ENCODE measurements at regions not wholly inside any gene's neighbourhood (a gene's known extent, or its start where the extent isn't known, plus 50 kb on each side); places are given as distances from the start of the nearest gene placed in this dataset.

GRCh38 chr2:154912215-154912614 is 213.7 kb downstream of the KCNJ3 start:
- no peaks in the 10 kb centered on the region for H3K4me1 ChIP-seq (ENCODE audit: insufficient read depth, low read length)
- H3K4me3 ChIP-seq (ENCODE audit: low read length), result no peak overlapping the region
- no peaks in the 10 kb centered on the region for H3K36me3 ChIP-seq (ENCODE audit: insufficient read depth, low read length)
- H3K9ac ChIP-seq (ENCODE audit: low read depth, low read length), result no peak overlapping the region
- no peak overlapping the region for H3K27ac ChIP-seq (ENCODE audit: low read depth, low read length)
- whole genome bisulfite sequencing, result 90% methylated on average over 4 of the region's 6 CpGs
- no peaks in the 10 kb centered on the region for H3K9me3 ChIP-seq (ENCODE audit: insufficient read depth, low read depth, low read length)
- H3K27me3 ChIP-seq (ENCODE audit: insufficient read depth, low read length), result no peaks in the 10 kb centered on the region

DNA sequence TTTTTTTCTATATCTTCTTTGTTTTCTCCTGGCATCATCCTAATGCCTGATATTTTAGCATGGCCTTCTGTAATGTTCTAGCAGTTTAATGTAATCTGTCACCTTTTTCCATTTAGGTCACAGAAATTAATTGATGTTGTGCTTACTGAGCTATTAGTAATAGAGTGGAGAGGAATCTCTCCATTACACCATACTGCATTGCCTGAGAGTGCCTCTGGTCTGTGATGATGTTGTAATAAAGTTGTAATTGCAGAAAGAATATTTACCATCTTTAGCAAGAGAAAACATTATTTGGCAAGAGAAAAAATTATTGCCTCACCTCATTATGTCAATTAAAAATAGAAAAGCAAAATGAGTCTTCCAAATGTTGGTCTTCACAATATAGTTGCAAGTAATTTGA is 213.2 kb downstream of the KCNJ3 start:
- H3K4me3 ChIP-seq (ENCODE audit: low read length), result no peak overlapping the region
- no peak overlapping the region for H3K27ac ChIP-seq (ENCODE audit: low read depth, low read length)
- no peaks in the 10 kb centered on the region for H3K9me3 ChIP-seq (ENCODE audit: insufficient read depth, low read depth, low read length)
- H3K27me3 ChIP-seq (ENCODE audit: insufficient read depth, low read length), result no peaks in the 10 kb centered on the region
- no peaks in the 10 kb centered on the region for H3K36me3 ChIP-seq (ENCODE audit: insufficient read depth, low read length)
- H3K9ac ChIP-seq (ENCODE audit: low read depth, low read length), result no peak overlapping the region
- H3K4me1 ChIP-seq (ENCODE audit: insufficient read depth, low read length), result no peaks in the 10 kb centered on the region

DNA sequence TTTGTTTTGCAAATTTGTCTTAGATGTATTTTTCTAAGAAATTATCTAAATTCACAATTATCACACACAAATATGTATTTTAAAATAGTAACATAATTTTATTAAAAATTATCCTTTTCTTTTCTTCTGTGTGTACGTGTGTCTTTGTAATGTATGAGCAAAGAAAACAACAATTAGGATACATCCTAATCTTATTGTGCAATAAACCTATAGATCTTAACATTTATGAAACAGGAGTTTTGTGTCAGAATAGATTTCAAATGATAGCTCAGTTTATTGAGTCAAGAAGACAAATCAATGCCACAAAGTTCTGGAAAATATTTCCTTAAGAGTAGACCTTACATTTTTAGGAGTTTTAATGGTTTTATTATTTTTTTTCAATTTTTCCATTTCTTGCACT is 212.2 kb downstream of the KCNJ3 start:
- Histone ChIP-seq H3K27me3 (ENCODE audit: insufficient read depth, low read length) (no peaks in the 10 kb centered on the region), H3K9me3 (ENCODE audit: insufficient read depth, low read depth, low read length) (no peaks in the 10 kb centered on the region), H3K4me3 (ENCODE audit: low read length) (no peak overlapping the region), H3K27ac (ENCODE audit: low read depth, low read length) (no peak overlapping the region), H3K36me3 (ENCODE audit: insufficient read depth, low read length) (no peaks in the 10 kb centered on the region), H3K4me1 (ENCODE audit: insufficient read depth, low read length) (no peaks in the 10 kb centered on the region), H3K9ac (ENCODE audit: low read depth, low read length) (no peak overlapping the region)
- no CpG with 5 or more reads among the region's 1 CpG for WGBS

DNA sequence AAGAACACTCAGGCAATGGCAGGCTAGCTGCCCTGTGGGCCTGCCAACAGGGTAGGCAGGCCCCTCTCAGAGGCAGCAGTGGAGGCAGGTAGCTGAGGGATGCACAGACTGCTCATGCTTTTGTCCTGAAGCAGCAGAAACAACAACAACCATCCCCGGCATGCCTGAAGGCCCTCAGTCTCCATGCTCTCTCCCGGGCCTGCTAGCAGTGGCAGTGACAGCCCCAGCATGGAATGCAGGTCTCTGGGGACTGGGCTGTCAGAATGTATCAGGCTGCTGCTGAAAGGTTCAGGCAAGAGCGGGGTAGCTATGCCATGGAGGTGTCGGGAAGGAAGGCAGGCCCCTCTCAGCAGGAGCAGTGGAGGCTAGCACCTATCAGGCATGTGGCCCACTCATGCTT is 209.8 kb downstream of the KCNJ3 start:
- H3K4me1 ChIP-seq (ENCODE audit: insufficient read depth, low read length), result no peaks in the 10 kb centered on the region
- H3K4me3 ChIP-seq (ENCODE audit: low read length), result no peak overlapping the region
- no peaks in the 10 kb centered on the region for H3K36me3 ChIP-seq (ENCODE audit: insufficient read depth, low read length)
- WGBS, result 94% methylated on average over 4 of the region's 4 CpGs
- no peak overlapping the region for H3K27ac ChIP-seq (ENCODE audit: low read depth, low read length)
- no peak overlapping the region for H3K9ac ChIP-seq (ENCODE audit: low read depth, low read length)
- no peaks in the 10 kb centered on the region for H3K9me3 ChIP-seq (ENCODE audit: insufficient read depth, low read depth, low read length)
- no peaks in the 10 kb centered on the region for H3K27me3 ChIP-seq (ENCODE audit: insufficient read depth, low read length)

Measured in HUES64 (cell line).